HG03025 (cell line): ENCODE measurements at regions not wholly inside any gene's neighbourhood (a gene's known extent, or its start where the extent isn't known, plus 50 kb on each side); places are given as distances from the start of the nearest gene placed in this dataset.
"Not testable (repeated sequence)": the region's sequence is repeated elsewhere in the genome, so short reads cannot be mapped to it uniquely, and the experiment has no call there.

ENCODE experiments used
- ATAC-seq: cut with Tn5 transposase; IDR thresholded peaks from one replicate; pipeline ENCODE4 v1.9.1; 2021; ENCODE audit warnings: mild to moderate bottlenecking, moderate library complexity; ENCODE audit not compliant: unreplicated experiment, low FRiP score

DNA sequence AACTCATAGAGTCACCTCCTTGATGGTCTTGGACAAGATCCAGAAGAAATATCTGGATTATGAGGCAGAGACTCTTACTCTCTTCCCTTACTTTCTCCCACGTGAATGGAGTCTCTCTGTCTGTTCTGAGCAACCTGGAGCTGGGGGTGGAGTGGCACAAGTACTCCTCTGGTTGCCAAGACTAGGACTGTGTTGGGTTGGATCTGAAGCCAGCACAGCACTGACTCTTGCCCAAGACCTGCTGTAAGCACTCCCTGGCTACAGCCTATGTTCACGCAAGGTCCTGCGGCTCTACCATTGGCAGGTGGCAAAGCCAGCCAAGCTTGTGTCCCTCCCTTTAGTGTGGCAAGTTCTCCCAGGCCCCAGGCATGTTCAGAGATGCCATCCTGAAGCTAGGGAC lies 488.2 kb upstream of the NRG3 start:
- no peak for ATAC-seq

DNA sequence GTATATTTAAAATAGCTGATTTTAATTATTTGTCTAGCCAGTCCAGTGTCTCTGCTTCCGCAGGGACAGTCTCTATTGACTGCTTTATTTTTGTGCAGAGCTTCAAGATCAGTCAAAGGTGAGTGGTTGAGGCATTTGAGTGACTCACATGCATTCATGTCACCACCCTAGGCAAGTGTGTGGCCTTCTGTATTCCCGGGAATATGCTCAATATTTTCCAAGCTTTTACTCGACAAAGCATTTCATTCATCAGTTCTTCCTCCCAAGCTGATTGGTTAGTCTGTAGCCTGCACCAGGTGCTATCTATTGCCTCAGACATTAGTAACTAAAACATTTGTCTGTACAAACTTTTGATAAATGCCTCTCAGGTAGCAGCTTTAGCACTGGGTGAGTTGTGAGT lies 471.5 kb upstream of the NRG3 start:
- no peak for ATAC-seq

DNA sequence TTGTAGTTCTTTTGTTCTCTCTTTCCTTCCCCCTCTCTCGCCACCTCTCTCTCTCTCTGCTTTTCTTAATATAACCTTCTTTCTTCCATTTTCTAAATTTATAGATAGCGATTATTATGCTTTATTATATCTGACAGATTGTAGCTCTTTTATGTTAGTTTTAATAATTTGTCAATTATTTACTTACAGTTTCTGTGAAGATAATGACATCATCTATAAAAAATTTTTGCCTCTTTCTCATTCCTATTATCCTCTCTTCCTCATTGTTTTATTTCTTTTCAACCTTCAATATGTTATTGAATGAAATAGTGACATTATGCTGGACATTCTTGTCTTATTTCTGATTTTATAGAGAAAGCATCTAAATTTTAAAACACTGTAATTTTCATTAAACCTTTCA lies 469.6 kb upstream of the NRG3 start:
- no peak for ATAC-seq

DNA sequence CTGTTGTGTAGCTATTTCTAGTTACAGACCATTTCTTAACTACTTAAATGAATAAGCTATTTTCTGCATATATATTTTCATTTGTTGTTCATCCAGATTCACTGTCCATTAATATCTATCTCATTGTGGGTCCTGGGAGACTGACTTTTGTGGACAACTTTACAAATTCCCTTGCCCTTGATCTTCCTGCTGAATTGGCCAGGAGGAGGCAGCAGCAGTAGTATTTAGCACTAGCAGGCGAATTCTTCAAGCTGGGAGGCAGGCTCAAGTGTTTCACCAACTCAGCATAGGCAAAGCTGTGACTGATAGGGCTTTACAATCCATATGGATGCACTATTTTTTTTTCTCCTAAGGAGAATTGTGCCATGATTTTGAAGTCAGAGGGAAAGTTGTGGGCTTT lies 461.0 kb upstream of the NRG3 start:
- no peak for ATAC-seq

DNA sequence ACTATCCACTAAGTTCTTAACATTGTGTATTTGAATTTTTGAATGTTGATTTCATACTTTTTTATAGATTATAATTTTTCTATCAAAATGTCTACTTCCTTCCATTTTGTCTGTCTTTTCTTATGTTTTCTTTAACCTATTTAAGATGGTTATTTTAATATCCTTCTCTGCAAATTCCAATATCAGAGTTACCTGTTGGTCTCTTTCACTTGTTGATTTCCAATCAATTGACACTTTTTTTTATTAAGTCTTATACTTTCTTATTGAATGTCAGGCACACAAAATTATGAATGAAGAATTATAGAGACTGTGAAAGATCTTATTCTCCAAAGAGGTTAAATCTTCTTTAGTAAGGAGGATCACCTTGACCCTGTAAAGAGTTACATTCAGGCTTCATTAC lies 448.3 kb upstream of the NRG3 start:
- no peak for ATAC-seq

DNA sequence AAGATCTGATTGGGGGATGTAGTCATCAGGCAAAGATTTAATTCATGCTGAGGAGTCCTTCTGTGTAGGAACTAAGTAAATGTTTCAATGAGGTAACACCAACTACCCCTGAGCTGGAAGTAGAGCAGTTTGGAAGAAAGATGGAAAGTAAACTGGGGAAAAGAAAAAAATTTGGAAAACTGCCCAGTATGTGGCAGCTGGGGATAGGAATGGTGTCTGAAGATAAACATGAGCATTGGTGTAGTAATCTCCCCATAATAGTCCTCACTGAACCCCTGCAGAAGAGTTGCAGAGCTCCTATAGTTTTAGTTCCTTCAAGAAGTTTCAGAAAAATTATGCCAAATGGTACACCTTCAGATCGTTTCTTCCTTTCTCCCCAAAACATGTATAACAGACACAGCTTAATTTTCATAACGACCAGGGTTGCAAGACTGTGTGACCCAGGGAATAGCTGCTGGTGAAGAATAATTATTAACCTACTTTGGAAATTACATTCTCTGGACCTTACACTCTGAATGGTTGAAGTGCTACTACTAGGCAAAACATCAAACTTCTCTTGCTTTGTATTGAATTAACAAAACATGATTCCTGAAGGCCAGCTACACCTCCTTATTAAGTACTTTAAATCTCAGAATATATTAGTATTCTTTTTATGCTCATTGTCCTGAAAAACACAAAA lies 446.4 kb upstream of the NRG3 start:
- ATAC-seq: no peak

DNA sequence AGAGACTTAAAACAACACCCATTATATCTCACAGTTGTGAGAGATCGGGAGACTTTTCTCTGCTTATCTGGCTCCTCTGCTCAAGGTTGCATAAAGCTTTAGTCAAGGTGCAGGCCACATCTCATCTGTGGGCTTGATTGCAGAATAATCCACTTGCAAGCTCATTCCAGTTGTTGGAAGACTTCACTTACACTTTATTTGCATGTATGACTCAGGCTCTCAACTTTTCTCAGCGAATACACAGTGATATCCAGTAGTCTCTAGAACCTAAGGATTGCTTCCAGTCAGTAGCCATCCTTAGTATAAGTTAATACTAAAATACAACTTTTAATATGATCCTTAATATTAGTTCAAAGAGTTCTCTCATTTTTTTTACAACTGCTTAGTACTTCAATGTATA lies 435.5 kb upstream of the NRG3 start:
- ATAC-seq: no peak

DNA sequence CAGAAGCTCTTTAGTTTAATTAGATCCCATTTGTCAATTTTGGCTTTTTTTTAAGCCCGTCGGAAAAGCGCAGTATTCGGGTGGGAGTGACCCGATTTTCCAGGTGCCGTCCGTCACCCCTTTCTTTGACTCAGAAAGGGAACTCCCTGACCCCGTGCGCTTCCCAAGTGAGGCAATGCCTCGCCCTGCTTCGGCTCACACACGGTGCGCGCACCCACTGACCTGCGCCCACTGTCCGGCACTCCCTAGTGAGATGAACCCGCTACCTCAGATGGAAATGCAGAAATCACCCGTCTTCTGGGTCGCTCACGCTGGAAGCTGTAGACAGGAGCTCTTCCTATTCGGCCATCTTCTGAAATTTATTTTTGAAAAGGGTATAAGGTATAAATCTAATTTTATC lies 433.4 kb upstream of the NRG3 start:
- not testable (repeated sequence) for ATAC-seq

DNA sequence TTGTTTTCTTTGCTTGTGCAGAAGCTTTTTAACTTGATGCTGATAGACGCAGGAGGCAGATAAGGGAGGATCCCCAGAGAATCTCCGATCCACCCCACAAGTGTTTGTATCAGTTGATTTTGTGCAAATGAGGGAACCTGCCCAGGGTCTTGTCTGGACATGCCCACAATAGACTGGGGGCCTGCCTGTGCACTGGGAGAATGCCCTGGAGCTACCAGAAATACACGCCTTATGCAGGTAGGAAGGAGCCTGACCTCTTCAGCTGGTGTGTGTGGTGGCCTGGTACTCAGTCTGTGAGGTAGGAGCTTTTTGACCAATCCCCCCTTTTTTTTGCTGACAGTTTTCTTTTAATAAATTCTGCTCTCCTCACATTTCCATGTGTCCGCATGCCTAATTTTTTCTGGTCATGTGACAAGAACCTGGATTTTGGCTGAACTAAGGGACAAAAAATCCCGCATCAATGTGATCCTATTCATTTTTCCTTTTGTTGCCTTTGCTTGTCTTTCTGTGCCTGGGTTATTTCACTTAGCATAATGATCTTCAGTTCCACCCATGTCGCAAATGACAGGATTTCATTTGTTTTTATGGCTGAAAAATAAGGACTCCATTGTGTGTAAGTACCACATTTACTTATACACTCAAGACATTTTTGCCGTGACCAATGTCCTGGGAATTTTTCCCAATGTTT lies 430.6 kb upstream of the NRG3 start:
- ATAC-seq: no peak

DNA sequence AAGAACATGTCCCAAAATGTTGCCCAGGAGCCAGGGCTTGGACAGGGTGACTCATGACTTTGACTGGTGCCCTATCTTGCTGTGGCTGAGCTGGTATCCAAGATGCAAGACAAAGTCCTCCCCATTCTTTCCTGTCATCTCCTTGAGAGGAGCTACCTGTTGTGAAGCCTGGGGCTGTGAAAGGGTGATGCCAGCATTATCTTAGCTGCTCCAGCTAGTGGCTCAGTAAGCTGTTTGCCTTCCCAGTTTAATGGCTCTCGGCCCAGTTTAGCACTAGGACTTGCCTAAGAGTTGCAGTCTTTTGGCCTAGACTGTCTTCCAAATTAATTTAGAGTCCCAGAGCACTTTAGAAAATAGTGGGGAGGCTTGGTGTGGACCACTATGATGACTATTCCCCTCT lies 424.3 kb upstream of the NRG3 start:
- ATAC-seq: no peak

DNA sequence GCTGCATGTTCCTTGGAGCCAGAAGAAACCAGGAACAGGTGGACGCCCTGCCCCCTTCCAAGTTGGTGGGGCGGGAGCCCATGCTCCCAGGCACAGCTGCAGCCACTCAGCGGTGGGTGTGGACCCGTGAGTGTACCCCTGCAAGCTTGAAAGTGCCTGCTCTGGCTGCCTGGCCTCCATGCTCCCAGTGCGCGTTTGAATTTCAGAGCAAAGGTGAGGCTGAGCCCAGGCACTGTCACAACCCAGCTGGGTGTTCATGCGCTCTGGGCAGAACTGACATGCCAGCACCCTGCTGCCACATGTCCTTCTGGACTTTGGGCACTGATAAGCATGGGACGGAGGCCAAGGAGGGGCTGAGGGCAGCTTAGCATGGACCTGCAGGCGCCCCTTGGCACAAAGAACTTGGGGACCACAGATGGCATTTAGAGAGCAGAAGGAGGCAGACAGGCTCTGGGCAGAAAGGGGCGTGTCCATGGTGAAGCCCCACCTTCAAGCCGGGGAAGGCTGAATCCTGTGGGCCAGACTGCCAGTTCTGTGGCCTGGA lies 402.0 kb upstream of the NRG3 start:
- ATAC-seq: no peak

DNA sequence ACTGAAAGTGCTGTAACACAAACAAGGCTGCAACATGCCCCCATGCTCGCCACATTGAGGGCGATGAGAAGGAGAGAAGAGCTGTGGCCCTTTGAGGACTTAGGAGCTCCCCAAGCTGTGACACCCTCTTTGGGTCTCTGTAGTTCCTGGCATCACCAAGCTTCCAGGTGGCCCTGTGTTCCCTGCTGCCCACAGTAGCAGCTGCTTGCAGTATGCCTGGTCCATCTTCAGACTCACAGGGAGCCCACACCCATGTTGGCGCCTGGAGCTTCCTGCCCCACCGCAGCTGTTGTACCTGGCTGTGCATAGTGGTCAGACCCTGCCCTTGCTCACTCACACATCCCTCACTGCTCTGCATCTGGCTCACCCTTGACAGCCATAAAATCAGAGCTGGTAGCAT lies 401.2 kb upstream of the NRG3 start:
- ATAC-seq: no peak

DNA sequence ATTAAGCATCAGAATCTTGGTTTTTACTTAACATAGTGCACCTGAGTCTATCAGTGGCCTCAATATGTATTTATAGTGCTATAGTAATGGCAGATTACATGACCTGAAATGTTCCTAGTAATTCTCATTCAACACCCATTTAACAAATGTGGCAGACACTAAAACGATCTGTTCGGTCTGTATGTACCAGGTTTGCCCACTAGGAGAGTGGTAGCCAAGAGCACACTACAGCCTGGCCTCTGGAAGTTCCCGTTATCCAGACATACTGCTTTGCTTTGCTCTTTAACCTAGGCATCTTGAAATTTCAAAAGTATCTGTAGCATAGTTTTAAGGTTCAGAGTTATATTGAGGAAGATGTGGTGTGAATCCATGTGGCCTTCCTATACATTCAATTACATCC lies 395.7 kb upstream of the NRG3 start:
- no peak for ATAC-seq

DNA sequence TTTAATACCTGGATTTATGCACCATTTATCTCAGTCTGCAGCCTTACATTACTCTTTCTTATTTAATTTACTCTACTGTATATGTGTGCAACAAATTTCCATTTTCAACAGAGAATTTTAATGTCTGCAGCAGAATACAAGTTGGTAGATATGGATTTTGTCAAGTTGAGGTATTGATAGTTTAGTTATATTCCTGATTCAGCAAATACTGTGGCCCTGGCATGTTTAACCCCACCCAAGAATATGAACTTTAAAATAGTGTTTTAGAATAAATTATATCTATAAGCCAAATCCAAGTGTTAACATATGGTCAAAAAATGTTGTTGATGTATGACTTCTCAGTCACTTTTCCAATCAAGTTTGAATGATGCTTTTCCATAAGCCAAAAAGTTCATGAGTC lies 378.4 kb upstream of the NRG3 start:
- ATAC-seq: no peak

DNA sequence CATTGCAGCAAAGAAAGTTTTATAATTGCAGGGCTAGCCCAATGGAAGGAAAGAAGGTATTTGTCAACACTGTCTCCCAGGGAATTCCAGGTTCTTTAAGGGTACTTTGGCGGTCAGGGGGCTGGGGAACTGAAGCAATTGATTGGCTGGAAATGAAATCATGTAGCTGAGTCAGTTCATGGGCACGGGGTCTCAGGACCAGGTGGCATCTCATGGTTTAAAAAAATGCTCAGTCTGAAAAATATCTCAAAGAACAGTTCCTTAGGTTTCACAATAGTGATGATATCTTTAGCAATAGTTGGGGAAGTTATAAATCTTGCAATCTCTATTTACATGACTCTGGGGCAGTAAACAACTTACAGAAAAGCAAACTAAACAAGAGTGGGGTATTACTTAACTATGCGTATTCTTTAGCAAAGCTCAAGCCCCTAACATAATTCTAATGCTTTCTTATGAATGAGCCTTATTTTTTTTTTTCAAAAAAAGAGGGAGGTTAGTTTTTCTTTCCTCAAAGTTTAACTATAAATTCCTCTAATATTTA lies 376.9 kb upstream of the NRG3 start:
- no peak for ATAC-seq

DNA sequence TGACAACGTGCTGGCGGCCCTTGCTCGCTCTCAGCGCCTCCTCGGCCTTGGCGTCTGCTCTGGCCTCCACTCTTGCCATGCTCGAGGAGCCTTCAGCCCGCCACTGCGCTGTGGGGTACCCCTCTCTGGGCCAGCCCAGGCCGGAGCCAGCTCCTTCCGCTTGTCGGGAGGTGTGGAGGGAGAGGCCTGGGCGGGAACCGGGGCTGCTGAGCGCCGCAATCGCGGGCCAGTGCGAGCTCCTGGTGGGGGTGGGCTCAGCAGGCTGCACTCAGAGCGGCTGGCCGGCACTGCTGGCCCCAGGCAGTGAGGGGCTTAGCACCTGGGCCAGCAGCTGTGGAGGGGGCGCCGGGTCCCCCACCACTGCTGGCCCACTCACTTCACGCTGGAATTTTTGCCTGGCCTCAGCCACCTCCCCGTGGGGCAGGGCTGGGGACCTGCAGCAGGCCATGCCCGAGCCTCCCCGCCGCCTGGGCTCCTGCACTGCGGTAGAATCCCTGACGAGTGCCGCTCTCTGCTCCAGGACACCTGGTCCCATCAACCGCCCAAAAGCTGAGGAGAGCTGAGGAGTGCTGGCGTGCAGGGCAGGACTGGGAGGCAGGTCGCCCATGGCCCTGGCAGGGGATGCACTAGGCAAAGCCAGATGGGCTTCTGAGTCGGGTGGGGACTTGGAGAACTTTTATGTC lies 372.2 kb upstream of the NRG3 start:
- no peak for ATAC-seq

DNA sequence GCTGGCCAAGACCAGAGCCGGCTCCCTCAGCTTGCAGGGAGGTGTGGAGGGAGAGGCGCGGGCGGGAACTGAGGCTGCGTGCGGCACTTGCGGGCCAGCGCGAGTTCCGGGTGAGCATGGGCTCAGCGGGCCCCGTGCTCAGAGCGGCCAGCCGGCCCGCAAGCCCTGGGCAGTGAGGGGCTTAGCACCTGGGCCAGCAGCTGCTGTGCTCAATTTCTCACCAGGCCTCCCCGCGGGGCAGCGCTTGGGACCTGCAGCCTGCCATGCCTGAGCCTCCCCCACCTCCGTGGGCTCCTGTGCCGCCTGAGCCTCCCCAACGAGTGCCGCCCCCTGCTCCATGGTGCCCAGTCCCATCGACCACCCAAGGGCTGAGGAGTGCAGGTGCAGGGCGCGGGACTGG lies 369.2 kb upstream of the NRG3 start:
- ATAC-seq: not testable (repeated sequence)

DNA sequence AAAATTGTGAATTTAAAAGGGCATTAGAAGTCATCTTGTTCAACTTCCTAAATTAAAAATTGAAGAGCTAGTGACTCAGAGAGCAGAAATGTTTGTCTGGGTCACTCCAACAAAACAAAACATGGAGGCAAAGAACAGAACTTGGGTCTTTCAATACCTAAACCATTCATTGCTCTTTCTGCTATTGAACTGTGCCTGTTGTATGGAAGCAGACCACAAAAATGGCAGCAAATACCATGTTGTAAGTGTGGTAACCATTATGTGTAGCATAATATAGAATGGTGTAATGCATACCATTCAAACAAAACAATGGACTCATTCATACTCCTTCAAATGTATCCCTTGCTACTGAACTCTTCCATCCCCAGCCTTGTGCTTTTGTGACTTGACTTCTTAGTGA lies 360.2 kb upstream of the NRG3 start:
- no peak for ATAC-seq

DNA sequence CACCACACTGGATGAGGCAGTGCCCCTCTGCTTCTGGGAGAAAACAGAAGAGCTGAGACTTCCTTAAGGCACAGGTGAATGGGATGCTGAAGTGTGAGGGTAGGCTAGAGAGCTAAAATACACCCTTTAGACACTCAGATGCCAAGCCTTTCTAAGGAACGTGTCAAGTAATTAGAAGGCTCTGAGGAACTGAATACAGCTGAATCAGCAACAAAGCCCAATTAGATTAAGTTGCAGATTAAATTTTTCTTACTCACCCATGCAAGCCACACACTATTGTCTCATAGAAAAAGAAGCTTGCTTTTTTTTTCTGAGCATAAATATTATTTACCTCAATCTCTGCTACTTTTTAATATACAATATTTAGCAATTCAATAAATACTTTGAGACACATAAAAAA lies 354.3 kb upstream of the NRG3 start:
- ATAC-seq: no peak

DNA sequence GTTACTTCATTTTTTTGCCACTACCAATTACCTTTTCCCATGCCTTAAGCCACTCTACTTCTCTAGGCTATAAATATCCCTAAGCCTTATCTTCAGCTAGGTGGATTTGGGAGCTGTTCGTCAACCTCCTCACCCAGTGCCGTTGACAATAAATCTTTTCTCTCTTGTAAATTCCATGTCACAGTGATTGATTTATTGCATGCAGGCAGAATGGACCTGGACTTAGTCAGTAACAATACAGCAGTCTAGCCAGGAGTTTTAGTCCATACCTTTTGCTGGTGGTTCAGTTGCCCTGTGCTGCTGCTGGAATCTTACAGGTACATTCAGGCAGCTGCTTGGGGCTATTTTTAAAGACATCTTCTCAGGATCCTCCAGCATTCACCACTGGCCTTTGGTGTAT lies 350.5 kb upstream of the NRG3 start:
- no peak for ATAC-seq

DNA sequence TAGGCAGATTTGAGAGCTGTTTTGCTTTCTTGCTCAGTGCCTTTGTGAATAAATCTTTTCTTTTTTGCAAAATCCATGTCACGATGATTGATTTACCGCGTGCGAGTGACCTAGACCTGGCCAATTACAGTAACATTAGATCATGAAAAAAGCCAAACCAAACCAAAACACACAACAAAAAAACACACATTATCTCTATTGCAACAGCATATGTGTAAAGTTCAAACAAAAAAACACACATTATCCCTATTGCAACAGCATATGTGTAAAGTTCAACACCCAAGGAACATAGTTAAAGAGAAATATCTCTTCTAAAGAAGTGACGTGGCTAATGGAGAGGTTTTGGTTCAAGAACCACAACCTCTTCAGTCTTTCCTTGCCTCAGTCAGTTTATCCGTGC lies 342.6 kb upstream of the NRG3 start:
- ATAC-seq: no peak
